Parathyroid adenoma (tissue), 2 donors: ENCODE measurements at regions not wholly inside any gene's neighbourhood (a gene's known extent, or its start where the extent isn't known, plus 50 kb on each side); places are given as distances from the start of the nearest gene placed in this dataset.

Experiments used
- H2AFZ ChIP-seq: fragments of 300-600 bp; sonication (generic); one replicate; pipeline ENCODE4 v1.7.0; 2017; ENCODE audit warnings: antibody characterized with exemption, mild to moderate bottlenecking
- H3K27ac ChIP-seq: fragments of 300-600 bp; sonication (generic); one replicate; pipeline ENCODE4 v1.7.0; 2017
- H3K27me3 ChIP-seq: fragments of 300-600 bp; sonication (generic); one replicate; pipeline ENCODE4 v1.7.0; 2017; ENCODE audit warnings: low read length; ENCODE audit not compliant: control insufficient read depth, insufficient read depth
- H3K36me3 ChIP-seq: fragments of 300-600 bp; sonication (generic); one replicate; pipeline ENCODE4 v1.7.0; 2017; ENCODE audit warnings: low read length; ENCODE audit not compliant: control insufficient read depth, insufficient read depth
- H3K4me1 ChIP-seq: fragments of 300-600 bp; sonication (generic); one replicate; pipeline ENCODE4 v1.7.0; 2017; ENCODE audit warnings: control low read depth
- H3K4me2 ChIP-seq: fragments of 300-600 bp; sonication (generic); one replicate; pipeline ENCODE4 v1.7.0; 2017; ENCODE audit warnings: low read length
- H3K4me3 ChIP-seq: fragments of 300-600 bp; sonication (generic); one replicate; pipeline ENCODE4 v1.7.0; 2017; ENCODE audit warnings: low read depth, low read length
- H3K79me2 ChIP-seq: fragments of 300-600 bp; sonication (generic); one replicate; pipeline ENCODE4 v1.7.0; 2017; ENCODE audit warnings: control low read depth
- H3K9ac ChIP-seq: fragments of 300-600 bp; sonication (generic); one replicate; pipeline ENCODE4 v1.7.0; 2017; ENCODE audit warnings: mild to moderate bottlenecking
- H3K9me3 ChIP-seq: fragments of 300-600 bp; sonication (generic); one replicate; pipeline ENCODE4 v1.7.0; 2017; ENCODE audit warnings: low read length; ENCODE audit not compliant: control insufficient read depth
- TF ChIP-seq, protein P1 (sequence below): fragments of 300-600 bp; sonication (generic); IDR thresholded peaks from one replicate; pipeline ENCODE4 v1.7.0; 2017; ENCODE audit warnings: antibody characterized with exemption, mild to moderate bottlenecking
- donor health status: primary hyperparathyroidism.

DNA sequence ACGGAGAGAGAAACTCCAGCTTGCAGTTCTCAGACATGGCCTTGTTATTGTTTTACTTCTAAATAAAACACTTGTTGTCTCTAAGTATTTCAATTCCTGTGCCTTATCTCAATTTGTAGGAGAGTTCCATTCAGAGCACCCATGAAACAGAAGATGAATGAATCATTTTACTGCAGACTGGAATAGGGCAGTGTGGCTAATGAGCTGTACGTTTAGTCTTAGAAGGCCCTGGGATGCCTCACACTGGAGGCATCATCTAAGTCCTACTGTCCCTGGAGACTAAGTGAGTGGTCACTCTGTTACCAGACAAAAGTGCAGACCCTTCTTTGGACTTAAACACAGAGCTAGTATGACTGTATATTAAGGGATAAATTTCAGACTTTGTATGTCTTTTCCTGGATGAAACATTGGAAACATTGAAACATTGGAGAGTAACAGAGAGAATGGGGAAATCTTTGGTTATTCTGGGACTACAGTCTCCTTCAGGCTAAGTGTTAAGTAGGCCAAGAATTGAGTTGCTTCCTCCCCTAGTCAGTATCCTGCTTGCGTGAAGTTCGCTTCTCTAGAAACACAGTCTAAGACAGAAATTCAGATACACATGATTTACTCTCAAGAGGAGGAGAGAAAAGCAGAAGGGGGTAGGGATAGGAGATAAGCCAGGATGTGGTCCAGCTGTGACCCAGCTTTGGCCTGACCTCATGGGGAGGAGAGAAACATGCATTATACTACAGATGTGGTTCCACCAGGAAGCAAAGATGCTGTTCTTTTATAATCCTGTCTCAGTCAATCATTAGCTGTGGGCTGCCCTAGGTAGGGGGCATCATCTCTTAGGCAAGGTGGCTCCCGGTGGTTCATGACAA lies 167.4 kb upstream of the BMP2 start:
- no peak overlapping the region for H3K4me2 ChIP-seq
- H3K9me3 ChIP-seq, result no peaks in the 10 kb centered on the region
- no peaks in the 10 kb centered on the region for H3K79me2 ChIP-seq
- H2AFZ ChIP-seq, result no peak overlapping the region
- no peaks in the 10 kb centered on the region for H3K4me1 ChIP-seq
- no peaks in the 10 kb centered on the region for H3K36me3 ChIP-seq
- H3K27ac ChIP-seq, result no peak overlapping the region
- no peak overlapping the region for H3K4me3 ChIP-seq
- TF ChIP-seq, protein P1, sequence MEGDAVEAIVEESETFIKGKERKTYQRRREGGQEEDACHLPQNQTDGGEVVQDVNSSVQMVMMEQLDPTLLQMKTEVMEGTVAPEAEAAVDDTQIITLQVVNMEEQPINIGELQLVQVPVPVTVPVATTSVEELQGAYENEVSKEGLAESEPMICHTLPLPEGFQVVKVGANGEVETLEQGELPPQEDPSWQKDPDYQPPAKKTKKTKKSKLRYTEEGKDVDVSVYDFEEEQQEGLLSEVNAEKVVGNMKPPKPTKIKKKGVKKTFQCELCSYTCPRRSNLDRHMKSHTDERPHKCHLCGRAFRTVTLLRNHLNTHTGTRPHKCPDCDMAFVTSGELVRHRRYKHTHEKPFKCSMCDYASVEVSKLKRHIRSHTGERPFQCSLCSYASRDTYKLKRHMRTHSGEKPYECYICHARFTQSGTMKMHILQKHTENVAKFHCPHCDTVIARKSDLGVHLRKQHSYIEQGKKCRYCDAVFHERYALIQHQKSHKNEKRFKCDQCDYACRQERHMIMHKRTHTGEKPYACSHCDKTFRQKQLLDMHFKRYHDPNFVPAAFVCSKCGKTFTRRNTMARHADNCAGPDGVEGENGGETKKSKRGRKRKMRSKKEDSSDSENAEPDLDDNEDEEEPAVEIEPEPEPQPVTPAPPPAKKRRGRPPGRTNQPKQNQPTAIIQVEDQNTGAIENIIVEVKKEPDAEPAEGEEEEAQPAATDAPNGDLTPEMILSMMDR, result no peak
- H3K9ac ChIP-seq, result no peak overlapping the region
- no peaks in the 10 kb centered on the region for H3K27me3 ChIP-seq

DNA sequence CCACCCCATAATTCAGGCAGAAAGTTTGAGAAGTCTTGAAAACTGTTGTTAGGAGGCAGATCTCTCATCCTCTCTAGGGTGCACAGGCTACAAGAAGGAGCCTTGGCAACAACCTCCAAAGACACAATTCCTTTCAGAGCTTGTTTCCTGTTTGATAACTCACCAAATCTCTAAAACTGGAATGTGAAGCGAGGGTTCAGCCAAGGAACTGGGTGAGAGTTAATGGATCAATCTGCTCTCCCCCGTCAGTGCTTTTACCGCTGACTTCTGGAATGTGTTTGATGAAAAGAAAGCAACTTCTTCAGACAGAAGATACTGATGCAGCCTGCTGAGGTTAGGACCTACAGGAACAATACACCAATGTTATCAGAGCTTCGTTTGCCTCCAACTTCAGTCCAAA lies 171.8 kb upstream of the BMP2 start:
- Histone ChIP-seq H3K9me3 (no peaks in the 10 kb centered on the region), H3K4me1 (no peaks in the 10 kb centered on the region), H3K27ac (no peak overlapping the region), H3K79me2 (no peaks in the 10 kb centered on the region), H3K9ac (no peak overlapping the region), H3K27me3 (no peaks in the 10 kb centered on the region), H3K4me2 (no peak overlapping the region), H2AFZ (no peak overlapping the region), H3K36me3 (no peaks in the 10 kb centered on the region), H3K4me3 (no peak overlapping the region)
- TF ChIP-seq, protein P1, result no peak

DNA sequence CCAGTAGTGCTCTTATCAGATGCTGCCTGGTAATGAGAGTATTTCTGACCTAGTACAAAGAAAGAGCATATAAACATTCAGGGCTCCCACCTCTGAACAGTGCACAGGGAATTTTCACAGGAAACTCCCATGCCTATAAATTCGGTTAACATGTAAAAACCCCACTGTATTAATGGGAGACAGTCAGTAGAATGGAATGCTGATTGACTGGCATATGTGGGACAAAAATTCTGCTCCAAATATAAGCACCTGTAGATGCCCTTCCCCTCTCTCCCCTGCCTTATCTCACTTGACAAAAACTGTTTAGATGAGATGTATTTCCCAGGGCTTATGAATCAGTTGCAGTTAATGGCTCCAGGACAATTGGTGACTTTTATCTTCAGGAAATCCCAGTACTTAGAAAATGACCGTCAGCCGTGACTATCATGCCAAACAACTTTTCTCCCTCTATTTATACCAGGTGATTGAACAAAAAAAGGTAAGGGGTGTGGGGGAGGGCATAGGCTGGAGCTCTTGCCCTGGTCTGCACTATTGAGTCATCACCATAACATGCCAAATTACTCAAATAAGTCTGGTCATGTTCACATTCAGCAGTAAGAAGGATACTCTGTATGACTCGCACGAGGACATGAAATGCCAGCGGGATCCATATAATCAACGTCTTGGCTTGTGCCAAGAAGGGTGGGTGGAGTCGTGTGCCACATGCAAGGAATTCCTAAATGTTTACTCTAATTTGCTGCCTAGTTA lies 176.4 kb upstream of the BMP2 start:
- TF ChIP-seq, protein P1, result no peak
- Histone ChIP-seq H3K27ac (no peak overlapping the region), H3K27me3 (no peaks in the 10 kb centered on the region)

DNA sequence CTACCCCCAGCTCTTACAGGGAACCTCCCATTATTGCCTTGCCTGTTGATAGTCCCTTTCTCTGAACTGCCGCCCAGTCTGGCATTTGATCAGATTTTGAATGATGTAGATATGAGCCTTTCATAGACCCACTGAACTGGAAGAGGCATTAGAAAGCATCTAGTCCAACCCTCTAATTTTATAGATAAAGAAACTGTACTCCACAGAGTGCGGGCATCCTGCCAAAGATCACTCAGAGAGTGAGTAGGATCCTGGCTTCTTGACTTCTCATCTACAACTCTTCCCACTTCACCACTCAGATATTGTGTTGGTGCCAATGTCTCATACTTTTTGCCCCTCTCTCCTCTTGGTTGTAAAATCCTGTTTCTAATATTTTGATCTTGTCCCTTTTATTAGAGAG lies 179.2 kb upstream of the BMP2 start:
- Histone ChIP-seq H3K4me3 (no peak overlapping the region), H3K9me3 (no peaks in the 10 kb centered on the region), H2AFZ (no peak overlapping the region), H3K79me2 (no peaks in the 10 kb centered on the region), H3K9ac (no peak overlapping the region), H3K27me3 (no peaks in the 10 kb centered on the region), H3K36me3 (no peaks in the 10 kb centered on the region), H3K4me2 (no peak overlapping the region), H3K4me1 (no peaks in the 10 kb centered on the region), H3K27ac (no peak overlapping the region)
- TF ChIP-seq, protein P1, result no peak

More for the DNA sequence above, 176.4 kb upstream of the BMP2 start:
- Histone ChIP-seq H3K4me1 (no peaks in the 10 kb centered on the region), H2AFZ (no peak overlapping the region), H3K36me3 (no peaks in the 10 kb centered on the region), H3K79me2 (no peaks in the 10 kb centered on the region), H3K4me3 (no peak overlapping the region), H3K4me2 (no peak overlapping the region), H3K9me3 (no peaks in the 10 kb centered on the region), H3K9ac (no peak overlapping the region)
